ENCODE measurements at regions not wholly inside any gene's neighbourhood (a gene's known extent, or its start where the extent isn't known, plus 50 kb on each side); places are given as distances from the start of the nearest gene placed in this dataset.

GRCh38 chr15:69824877-69825406 is 272.8 kb downstream of the TLE3 start:
- POLR2A ChIA-PET (ENCODE audit: unreplicated experiment): no interaction called here
- no peak for DNase-seq
- no peaks in the 10 kb centered on the region for H3K9me3 ChIP-seq (ENCODE audit: insufficient read depth, low read depth)
- H3F3A ChIP-seq (ENCODE audit: insufficient read depth, low read depth): no peaks in the 10 kb centered on the region
- H3K27me3 ChIP-seq (ENCODE audit: insufficient read depth, low read depth): no peaks in the 10 kb centered on the region
- no peaks in the 10 kb centered on the region for H3K9me2 ChIP-seq (ENCODE audit: insufficient read depth)
- H3K4me3 ChIP-seq: no peak overlapping the region
- CTCF ChIA-PET: no interaction called here
- H3K27ac ChIP-seq: no peak overlapping the region
- no peaks in the 10 kb centered on the region for H3K79me2 ChIP-seq (ENCODE audit: low read depth)
- no peak overlapping the region for H3K4me2 ChIP-seq
- intact Hi-C loops (cut with micrococcal nuclease; ENCODE audit: unreplicated experiment): no loop called here
- H2AFZ ChIP-seq: no peak overlapping the region
- H4K20me1 ChIP-seq (ENCODE audit: insufficient read depth): no peaks in the 10 kb centered on the region
- no TSS peak for BruUV-seq (replicated peaks)
- TF ChIP-seq EZH2 (IDR thresholded peaks at IDR 0.05; ENCODE audit: low read depth): no peak
- TF ChIP-seq, protein P1, sequence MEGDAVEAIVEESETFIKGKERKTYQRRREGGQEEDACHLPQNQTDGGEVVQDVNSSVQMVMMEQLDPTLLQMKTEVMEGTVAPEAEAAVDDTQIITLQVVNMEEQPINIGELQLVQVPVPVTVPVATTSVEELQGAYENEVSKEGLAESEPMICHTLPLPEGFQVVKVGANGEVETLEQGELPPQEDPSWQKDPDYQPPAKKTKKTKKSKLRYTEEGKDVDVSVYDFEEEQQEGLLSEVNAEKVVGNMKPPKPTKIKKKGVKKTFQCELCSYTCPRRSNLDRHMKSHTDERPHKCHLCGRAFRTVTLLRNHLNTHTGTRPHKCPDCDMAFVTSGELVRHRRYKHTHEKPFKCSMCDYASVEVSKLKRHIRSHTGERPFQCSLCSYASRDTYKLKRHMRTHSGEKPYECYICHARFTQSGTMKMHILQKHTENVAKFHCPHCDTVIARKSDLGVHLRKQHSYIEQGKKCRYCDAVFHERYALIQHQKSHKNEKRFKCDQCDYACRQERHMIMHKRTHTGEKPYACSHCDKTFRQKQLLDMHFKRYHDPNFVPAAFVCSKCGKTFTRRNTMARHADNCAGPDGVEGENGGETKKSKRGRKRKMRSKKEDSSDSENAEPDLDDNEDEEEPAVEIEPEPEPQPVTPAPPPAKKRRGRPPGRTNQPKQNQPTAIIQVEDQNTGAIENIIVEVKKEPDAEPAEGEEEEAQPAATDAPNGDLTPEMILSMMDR (conservative IDR thresholded peaks at IDR 0.05): no peak
- H3K36me3 ChIP-seq (ENCODE audit: low read depth): no peaks in the 10 kb centered on the region
- H3K4me1 ChIP-seq (replicated peaks; ENCODE audit: insufficient read depth): 0 out of 2 replicates have a peak, but pooled peaks cover 6% of the 10 kb centered on the region

GRCh38 chr15:69825941-69826818 is 271.5 kb downstream of the TLE3 start:
- ChIA-PET CTCF (no interaction called here), POLR2A (ENCODE audit: unreplicated experiment) (no interaction called here)
- TF ChIP-seq, protein P1 (conservative IDR thresholded peaks at IDR 0.05): no peak
- no peak for TF ChIP-seq EZH2 (IDR thresholded peaks at IDR 0.05; ENCODE audit: low read depth)
- no peak for DNase-seq
- Histone ChIP-seq H4K20me1 (ENCODE audit: insufficient read depth) (no peaks in the 10 kb centered on the region), H3K4me1 (replicated peaks; ENCODE audit: insufficient read depth) (0 out of 2 replicates have a peak, but pooled peaks cover 6% of the 10 kb centered on the region), H3K27ac (no peak overlapping the region), H2AFZ (no peak overlapping the region), H3K4me2 (no peak overlapping the region), H3K36me3 (ENCODE audit: low read depth) (no peaks in the 10 kb centered on the region), H3K9me2 (ENCODE audit: insufficient read depth) (no peaks in the 10 kb centered on the region), H3K9me3 (ENCODE audit: insufficient read depth, low read depth) (no peaks in the 10 kb centered on the region), H3K79me2 (ENCODE audit: low read depth) (no peaks in the 10 kb centered on the region), H3K4me3 (no peak overlapping the region), H3K27me3 (ENCODE audit: insufficient read depth, low read depth) (no peaks in the 10 kb centered on the region), H3F3A (ENCODE audit: insufficient read depth, low read depth) (no peaks in the 10 kb centered on the region)
- no TSS peak for BruUV-seq (replicated peaks)
- intact Hi-C loops (cut with micrococcal nuclease; ENCODE audit: unreplicated experiment): no loop called here

- DNase-seq: peak in 1 of 2 experiments; percentile 5
- Histone ChIP-seq H2AFZ (no peak overlapping the region), H3K4me2 (no peak overlapping the region), H3K36me3 (ENCODE audit: low read depth) (no peaks in the 10 kb centered on the region), H3K9me3 (ENCODE audit: insufficient read depth, low read depth) (no peaks in the 10 kb centered on the region), H3K27ac (no peak overlapping the region), H3F3A (ENCODE audit: insufficient read depth, low read depth) (no peaks in the 10 kb centered on the region), H3K9me2 (ENCODE audit: insufficient read depth) (no peaks in the 10 kb centered on the region), H3K79me2 (ENCODE audit: low read depth) (no peaks in the 10 kb centered on the region), H4K20me1 (ENCODE audit: insufficient read depth) (no peaks in the 10 kb centered on the region), H3K4me1 (replicated peaks; ENCODE audit: insufficient read depth) (0 out of 2 replicates have a peak, but pooled peaks cover 6% of the 10 kb centered on the region), H3K4me3 (no peak overlapping the region), H3K27me3 (ENCODE audit: insufficient read depth, low read depth) (no peaks in the 10 kb centered on the region)
- POLR2A ChIA-PET (ENCODE audit: unreplicated experiment): no interaction called here
- intact Hi-C loops (cut with micrococcal nuclease; ENCODE audit: unreplicated experiment): no loop called here
- TF ChIP-seq EZH2 (IDR thresholded peaks at IDR 0.05; ENCODE audit: low read depth): no peak
- TF ChIP-seq, protein P1 (conservative IDR thresholded peaks at IDR 0.05): no peak
- CTCF ChIA-PET: no interaction called here
- no TSS peak for BruUV-seq (replicated peaks)
Measured at GRCh38 chr15:69826819-69827175, 270.9 kb downstream of the TLE3 start.

Data from PC-9 (cell line).